GM12875 (cell line): ENCODE measurements at regions not wholly inside any gene's neighbourhood (a gene's known extent, or its start where the extent isn't known, plus 50 kb on each side); places are given as distances from the start of the nearest gene placed in this dataset.

ENCODE experiments used
- H3K4me3 ChIP-seq: one replicate; pipeline ENCODE4 v1.5.1; 2011; ENCODE audit warnings: low read depth, low read length, control low read depth
- CTCF ChIP-seq: IDR thresholded peaks from 2 replicates; pipeline ENCODE4 v1.5.1; 2011; ENCODE audit warnings: low read depth, mild to moderate bottlenecking, control low read depth, inconsistent platforms, low read length, moderate library complexity, borderline replicate concordance; ENCODE audit not compliant: insufficient read depth

GRCh38 chr11:109291553-109291952 lies 130.4 kb upstream of the C11orf87 start:
- TF ChIP-seq CTCF = no peak
- H3K4me3 ChIP-seq = no peak overlapping the region

- no peak overlapping the region for H3K4me3 ChIP-seq
These were observed 123.1 kb upstream of the C11orf87 start for GRCh38 chr11:109298865-109299264.

DNA sequence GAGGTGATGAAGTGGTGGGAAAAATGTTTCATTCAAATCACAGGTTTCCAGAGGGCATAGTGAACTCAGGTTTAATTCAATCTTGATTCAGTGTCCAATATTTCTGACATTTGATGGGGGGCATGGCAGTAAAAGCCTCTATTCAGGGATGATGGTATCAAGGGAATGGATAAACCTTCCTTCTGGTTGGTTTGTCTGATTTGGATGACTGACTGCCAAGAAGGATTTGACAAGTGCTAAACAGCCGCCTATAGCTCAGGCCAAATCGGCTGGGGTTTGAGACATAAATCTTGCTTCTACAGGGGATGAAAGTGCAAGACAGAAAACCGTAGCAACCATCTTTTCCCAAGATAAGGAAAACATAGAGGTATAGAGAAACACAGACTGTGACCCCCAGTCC lies 121.8 kb upstream of the C11orf87 start:
- H3K4me3 ChIP-seq = no peak overlapping the region
- TF ChIP-seq CTCF = no peak

More at GRCh38 chr11:109298865-109299264, 123.1 kb upstream of the C11orf87 start:
- TF ChIP-seq CTCF = no peak

GRCh38 chr11:109302591-109303334 lies 119.2 kb upstream of the C11orf87 start:
- no peak for TF ChIP-seq CTCF
- H3K4me3 ChIP-seq = no peak overlapping the region

GRCh38 chr11:109303342-109303741 lies 118.6 kb upstream of the C11orf87 start:
- H3K4me3 ChIP-seq = no peak overlapping the region
- no peak for TF ChIP-seq CTCF

DNA sequence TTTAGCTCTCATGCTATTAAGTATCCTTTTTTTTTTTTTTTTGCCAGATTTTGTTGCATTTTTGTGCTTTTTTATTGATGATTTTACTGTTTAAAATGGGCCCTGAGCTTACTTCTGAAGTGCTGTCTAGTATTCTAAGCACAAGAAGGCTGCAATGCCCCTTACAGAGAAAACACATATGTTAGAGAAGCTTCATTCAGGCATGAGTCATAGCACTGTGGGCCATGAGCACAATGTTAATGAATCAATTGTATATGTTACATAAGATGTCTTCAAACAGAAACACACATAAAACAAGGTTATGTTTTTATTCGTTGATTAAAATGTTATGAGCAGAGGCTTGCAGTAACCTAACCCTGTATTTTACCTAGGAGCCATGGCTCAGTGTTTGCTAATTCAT lies 117.8 kb upstream of the C11orf87 start:
- no peak overlapping the region for H3K4me3 ChIP-seq
- TF ChIP-seq CTCF = no peak

DNA sequence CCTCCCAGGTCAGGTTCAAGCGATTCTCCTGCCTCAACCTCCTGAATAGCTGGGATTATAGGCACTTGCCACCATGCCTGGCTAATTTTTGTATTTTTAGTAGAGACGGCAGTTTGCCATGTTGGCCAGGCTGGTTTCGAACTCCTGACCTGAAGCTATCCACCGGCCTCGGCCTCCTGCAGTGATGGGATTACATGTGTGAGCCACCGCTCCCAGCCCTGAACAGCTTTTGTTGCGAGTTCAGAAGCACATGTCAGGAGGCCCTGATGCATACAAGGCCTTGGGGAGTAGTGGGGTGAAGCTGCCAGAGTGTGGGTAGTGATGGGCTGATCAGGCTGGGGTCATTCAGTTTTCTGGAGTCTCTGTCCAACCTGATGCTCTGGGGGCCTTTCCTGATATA lies 117.0 kb upstream of the C11orf87 start:
- H3K4me3 ChIP-seq = no peak overlapping the region
- no peak for TF ChIP-seq CTCF
